DOHH2 (cell line): ENCODE measurements at regions not wholly inside any gene's neighbourhood (a gene's known extent, or its start where the extent isn't known, plus 50 kb on each side); places are given as distances from the start of the nearest gene placed in this dataset.
"Not testable (repeated sequence)": the region's sequence is repeated elsewhere in the genome, so short reads cannot be mapped to it uniquely, and the experiment has no call there.

Source experiments
- H3F3A ChIP-seq: fragments of 200-600 bp; sonication (generic), shearing (Covaris generic); 2 replicates; pipeline ENCODE4 v1.6.0; 2016; ENCODE audit warnings: antibody characterized with exemption, mild to moderate bottlenecking; ENCODE audit not compliant: control insufficient read depth, insufficient read depth
- H3K27ac ChIP-seq: fragments of 200-600 bp; sonication (generic); 2 replicates; pipeline ENCODE4 v1.5.1; 2014; ENCODE audit warnings: low read depth, mild to moderate bottlenecking, low read length, moderate library complexity
- H3K27me3 ChIP-seq: fragments of 200-600 bp; sonication (generic); 2 replicates; pipeline ENCODE4 v1.6.1; 2014; ENCODE audit warnings: mild to moderate bottlenecking, low read length, mixed read lengths; ENCODE audit not compliant: control insufficient read depth
- H3K36me3 ChIP-seq: fragments of 200-600 bp; sonication (generic); 2 replicates; pipeline ENCODE4 v1.6.1; 2014; ENCODE audit warnings: mild to moderate bottlenecking, low read length, moderate library complexity, mixed read lengths; ENCODE audit not compliant: control insufficient read depth
- H3K4me1 ChIP-seq: fragments of 200-600 bp; sonication (generic); 2 replicates; pipeline ENCODE4 v1.6.1; 2014; ENCODE audit warnings: mild to moderate bottlenecking, low read length, mixed read lengths; ENCODE audit not compliant: control insufficient read depth
- H3K4me2 ChIP-seq: fragments of 200-600 bp; sonication (generic); 2 replicates; pipeline ENCODE4 v1.6.0; 2014; ENCODE audit warnings: mild to moderate bottlenecking, low read length, moderate library complexity
- H3K4me3 ChIP-seq: fragments of 200-600 bp; sonication (generic); 2 replicates; pipeline ENCODE4 v1.5.1; 2014; ENCODE audit warnings: mild to moderate bottlenecking, low read length, mixed read lengths
- H3K79me2 ChIP-seq: fragments of 200-600 bp; sonication (generic); 2 replicates; pipeline ENCODE4 v1.6.1; 2014; ENCODE audit warnings: mild to moderate bottlenecking, low read length, mixed read lengths; ENCODE audit not compliant: control insufficient read depth
- H3K9me2 ChIP-seq: fragments of 200-600 bp; sonication (generic); replicated peaks from 2 replicates; pipeline ENCODE4 v1.6.1; 2014; ENCODE audit warnings: mild to moderate bottlenecking, low read length, mixed read lengths; ENCODE audit not compliant: control insufficient read depth
- H3K9me3 ChIP-seq: fragments of 200-600 bp; sonication (generic); 2 replicates; pipeline ENCODE4 v1.6.1; 2014; ENCODE audit warnings: antibody characterized with exemption, low read length, mixed read lengths; ENCODE audit not compliant: control insufficient read depth, insufficient read depth
- H4K20me1 ChIP-seq: fragments of 200-600 bp; sonication (generic); 2 replicates; pipeline ENCODE4 v1.6.0; 2014; ENCODE audit warnings: low read depth, mild to moderate bottlenecking, antibody characterized with exemption, low read length, moderate library complexity; ENCODE audit not compliant: control insufficient read depth, insufficient read depth
- CTCF ChIP-seq: fragments of 200-600 bp; sonication (generic); IDR thresholded peaks from one replicate; pipeline ENCODE4 v1.5.1; 2014; ENCODE audit warnings: antibody characterized with exemption, mild to moderate bottlenecking, low read depth, low read length; ENCODE audit not compliant: poor library complexity, severe bottlenecking
- EZH2phosphoT487 ChIP-seq: fragments of 200-600 bp; sonication (generic); IDR thresholded peaks from 2 replicates; pipeline ENCODE4 v1.6.1; 2017; ENCODE audit warnings: borderline replicate concordance, mild to moderate bottlenecking, antibody characterized with exemption, low read length, moderate library complexity, mixed read lengths

- TF ChIP-seq EZH2phosphoT487 (no peak), CTCF (no peak)
- H3K27ac ChIP-seq = no peak overlapping the region
- H3K36me3 ChIP-seq = no peaks in the 10 kb centered on the region
- no peaks in the 10 kb centered on the region for H3K4me1 ChIP-seq
- H3K9me2 ChIP-seq = no peaks in the 10 kb centered on the region
- no peaks in the 10 kb centered on the region for H3K79me2 ChIP-seq
- H3K9me3 ChIP-seq = no peaks in the 10 kb centered on the region
- no peak overlapping the region for H3K4me2 ChIP-seq
- no peaks in the 10 kb centered on the region for H3F3A ChIP-seq
- H3K4me3 ChIP-seq = no peak overlapping the region
- no peaks in the 10 kb centered on the region for H4K20me1 ChIP-seq
- no peaks in the 10 kb centered on the region for H3K27me3 ChIP-seq
Measured at GRCh38 chr4:133287396-133287795, 138.3 kb downstream of the PCDH10 start.

GRCh38 chr4:133278591-133278990 lies 129.5 kb downstream of the PCDH10 start:
- H3K79me2 ChIP-seq = no peaks in the 10 kb centered on the region
- H3K9me2 ChIP-seq = no peaks in the 10 kb centered on the region
- no peaks in the 10 kb centered on the region for H3K4me1 ChIP-seq
- no peak overlapping the region for H3K27ac ChIP-seq
- H3K4me2 ChIP-seq = no peak overlapping the region
- H4K20me1 ChIP-seq = no peaks in the 10 kb centered on the region
- H3K36me3 ChIP-seq = no peaks in the 10 kb centered on the region
- no peaks in the 10 kb centered on the region for H3K27me3 ChIP-seq
- H3K4me3 ChIP-seq = no peak overlapping the region
- H3F3A ChIP-seq = no peaks in the 10 kb centered on the region
- no peak for TF ChIP-seq CTCF
- TF ChIP-seq EZH2phosphoT487 = no peak
- H3K9me3 ChIP-seq = no peaks in the 10 kb centered on the region

GRCh38 chr4:133277940-133278339 lies 128.8 kb downstream of the PCDH10 start:
- H3K4me2 ChIP-seq, H3K4me3 ChIP-seq, H3K27me3 ChIP-seq, H4K20me1 ChIP-seq, H3F3A ChIP-seq, H3K9me2 ChIP-seq, H3K36me3 ChIP-seq, H3K9me3 ChIP-seq, H3K4me1 ChIP-seq, H3K79me2 ChIP-seq, H3K27ac ChIP-seq: not testable (repeated sequence)

- no peaks in the 10 kb centered on the region for H4K20me1 ChIP-seq
- no peaks in the 10 kb centered on the region for H3K4me1 ChIP-seq
- H3K27me3 ChIP-seq = no peaks in the 10 kb centered on the region
- H3K9me2 ChIP-seq = no peaks in the 10 kb centered on the region
- no peak overlapping the region for H3K27ac ChIP-seq
- no peaks in the 10 kb centered on the region for H3K79me2 ChIP-seq
- no peaks in the 10 kb centered on the region for H3K36me3 ChIP-seq
- no peaks in the 10 kb centered on the region for H3K9me3 ChIP-seq
- no peak for TF ChIP-seq CTCF
- TF ChIP-seq EZH2phosphoT487 = no peak
- no peak overlapping the region for H3K4me2 ChIP-seq
- H3F3A ChIP-seq = no peaks in the 10 kb centered on the region
- no peak overlapping the region for H3K4me3 ChIP-seq
Measured at GRCh38 chr4:133275246-133275645, 126.2 kb downstream of the PCDH10 start.
